Natural killer cell (primary cell): ENCODE measurements at regions not wholly inside any gene's neighbourhood (a gene's known extent, or its start where the extent isn't known, plus 50 kb on each side); places are given as distances from the start of the nearest gene placed in this dataset.

Experiments used
- ATAC-seq, 3 donors: fragments of 150-1000 bp in 2 of 3; fragments of 200-7000 bp in 1 of 3; cut with Tn5 transposase; 1 replicate in 1 of 3; 2 replicates in 2 of 3; pipeline ENCODE4 v1.10.0; 2021; ENCODE audit warnings: mild to moderate bottlenecking in 2 of 3, moderate library complexity in 2 of 3
- DNase-seq, 2 donors: peaks; one replicate each; pipeline versions ENCODE4 v3.0.0 to v3.0.0-alpha.2; 2013 to 2021; ENCODE audit warnings: mixed read lengths in 1 of 2
- H3K27ac ChIP-seq: one replicate; pipeline ENCODE4 v1.5.1; 2013; ENCODE audit warnings: mild to moderate bottlenecking, low read length
- H3K27me3 ChIP-seq: one replicate; pipeline ENCODE4 v1.6.1; 2013; ENCODE audit warnings: low read length; ENCODE audit not compliant: control insufficient read depth, insufficient read depth
- H3K36me3 ChIP-seq: one replicate; pipeline ENCODE4 v1.6.1; 2013; ENCODE audit warnings: low read length; ENCODE audit not compliant: control insufficient read depth, insufficient read depth
- H3K4me1 ChIP-seq: one replicate; pipeline ENCODE4 v1.6.1; 2013; ENCODE audit warnings: low read length; ENCODE audit not compliant: control insufficient read depth, insufficient read depth
- H3K4me3 ChIP-seq: one replicate; pipeline ENCODE4 v1.5.1; 2013; ENCODE audit warnings: low read length
- H3K9me3 ChIP-seq: one replicate; pipeline ENCODE4 v1.6.1; 2013; ENCODE audit warnings: low read length; ENCODE audit not compliant: control insufficient read depth, insufficient read depth
- H3K27ac Mint-ChIP-seq, 2 donors: one replicate each; pipeline ENCODE4 v1.8.0; 2022; ENCODE audit warnings: mild to moderate bottlenecking in 2 of 2, mixed read lengths in 2 of 2, moderate library complexity in 1 of 2
- H3K27me3 Mint-ChIP-seq, 2 donors: one replicate each; pipeline ENCODE4 v1.8.0; 2022; ENCODE audit warnings: low read depth in 2 of 2, mixed read lengths in 2 of 2
- H3K36me3 Mint-ChIP-seq: one replicate; pipeline ENCODE4 v1.8.0; 2022; ENCODE audit warnings: mixed read lengths
- H3K4me1 Mint-ChIP-seq, 2 donors: one replicate each; pipeline ENCODE4 v1.8.0; 2022; ENCODE audit warnings: mixed read lengths in 2 of 2
- H3K4me3 Mint-ChIP-seq: one replicate; pipeline ENCODE4 v1.8.0; 2022; ENCODE audit warnings: mild to moderate bottlenecking, moderate library complexity, mixed read lengths
- H3K9me3 Mint-ChIP-seq, 2 donors: one replicate each; pipeline ENCODE4 v1.8.0; 2022; ENCODE audit warnings: mixed read lengths in 2 of 2
- WGBS: methylation state at CpG from one replicate; pipeline ENCODE4 v1.1.7; 2013; ENCODE audit warnings: missing lambda C conversion rate; ENCODE audit not compliant: insufficient coverage; 5-methylcytosine and 5-hydroxymethylcytosine counted together
- intact Hi-C: fragments of 100-400 bp; cut with micrococcal nuclease; formaldehyde crosslinking; loops from one replicate; pipeline ENCODE4 v1.14.2; 2022
- TF ChIP-seq, protein P1 (sequence below): fragments of 200-600 bp; IDR thresholded peaks from one replicate; pipeline ENCODE4 v1.8.0; 2022; ENCODE audit warnings: antibody characterized with exemption

DNA sequence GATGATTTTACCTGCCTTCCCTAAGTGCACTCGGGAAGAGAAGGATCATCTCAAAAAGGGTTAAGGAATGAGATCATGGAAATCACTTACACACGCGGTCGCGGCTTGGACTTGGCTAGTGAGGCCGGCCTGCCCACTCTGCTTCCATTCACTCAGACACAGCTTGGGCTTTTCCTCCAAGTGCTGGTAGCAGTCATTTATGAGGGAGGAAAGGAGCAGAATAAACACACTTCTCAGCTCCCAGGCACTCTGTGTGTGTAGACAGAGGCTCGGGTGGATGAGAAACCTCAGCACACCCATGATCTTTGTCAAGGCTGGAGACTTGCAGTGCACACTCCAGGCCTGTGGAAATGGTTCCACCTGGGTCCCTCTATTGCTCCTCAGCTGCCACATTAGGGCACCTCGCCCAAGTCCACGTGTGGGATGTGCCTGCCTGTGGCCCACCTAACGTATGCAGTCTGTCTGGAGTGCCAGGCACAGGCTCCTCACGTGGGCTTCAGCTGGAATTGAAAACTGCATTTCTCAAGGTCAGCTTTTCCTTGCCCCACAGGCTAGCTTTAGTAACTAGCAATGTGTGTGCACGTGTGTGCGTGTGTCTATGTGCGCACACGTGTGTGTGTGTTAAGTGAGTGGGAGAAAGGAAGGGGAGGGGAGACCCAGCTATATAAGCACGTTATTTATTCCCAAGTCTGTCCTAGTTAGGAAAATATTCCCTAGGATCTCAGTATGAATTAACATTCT, 288.4 kb downstream of the SOX11 start:
- peaks cover 2% of the 10 kb centered on the region for H3K9me3 ChIP-seq
- no peak for ATAC-seq
- 89% methylated on average over 14 of the region's 16 CpGs for WGBS

DNA sequence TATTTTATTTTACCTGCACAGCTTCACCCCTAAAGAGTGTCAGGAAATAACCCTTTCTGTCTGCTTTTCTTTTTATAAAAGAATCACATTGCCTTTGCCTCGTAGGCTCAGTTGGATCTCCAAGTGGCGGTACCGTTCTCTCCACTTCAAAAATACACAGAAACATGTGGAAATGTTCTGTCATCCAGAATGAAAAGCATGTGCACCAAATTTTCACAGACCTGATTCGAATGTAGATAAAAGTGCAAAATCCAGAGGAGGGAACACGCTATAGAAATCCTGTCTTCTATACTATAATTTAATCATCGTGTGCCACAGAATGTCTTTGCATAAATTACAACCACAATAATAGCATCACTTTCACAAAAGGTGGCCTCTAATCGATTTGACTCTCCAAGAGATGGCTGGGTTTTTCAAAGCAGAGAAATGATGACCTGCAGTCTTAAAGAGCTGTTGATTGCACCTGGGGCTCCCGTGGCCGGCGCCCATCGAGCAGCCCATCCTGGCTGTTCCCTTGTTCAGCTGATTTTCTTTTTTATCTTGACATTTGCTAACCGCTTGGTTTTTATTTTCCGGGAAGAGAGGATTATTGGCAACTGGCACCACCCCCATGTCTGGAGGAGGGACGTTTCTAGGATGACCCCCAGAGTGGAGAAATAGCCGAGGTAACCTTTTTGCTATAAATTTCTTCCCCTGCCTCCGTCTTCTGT, 290.2 kb downstream of the SOX11 start:
- 91% methylated on average over 16 of the region's 16 CpGs for WGBS
- H3K27me3 Mint-ChIP-seq = no peaks in the 10 kb centered on the region
- ATAC-seq = no peak
- H3K9me3 Mint-ChIP-seq = peaks cover 0 to 2% of the 10 kb centered on the region in 2 donors
- Histone ChIP-seq H3K4me3 (no peak overlapping the region), H3K4me1 (no peaks in the 10 kb centered on the region), H3K36me3 (no peaks in the 10 kb centered on the region), H3K9me3 (peaks cover 2% of the 10 kb centered on the region), H3K27ac (no peak overlapping the region), H3K27me3 (no peaks in the 10 kb centered on the region)
- intact Hi-C loops = no loop called here
- no peak for DNase-seq
- no peak overlapping the region for H3K27ac Mint-ChIP-seq
- H3K4me3 Mint-ChIP-seq = no peak overlapping the region
- no peaks in the 10 kb centered on the region for H3K36me3 Mint-ChIP-seq
- TF ChIP-seq, protein P1, sequence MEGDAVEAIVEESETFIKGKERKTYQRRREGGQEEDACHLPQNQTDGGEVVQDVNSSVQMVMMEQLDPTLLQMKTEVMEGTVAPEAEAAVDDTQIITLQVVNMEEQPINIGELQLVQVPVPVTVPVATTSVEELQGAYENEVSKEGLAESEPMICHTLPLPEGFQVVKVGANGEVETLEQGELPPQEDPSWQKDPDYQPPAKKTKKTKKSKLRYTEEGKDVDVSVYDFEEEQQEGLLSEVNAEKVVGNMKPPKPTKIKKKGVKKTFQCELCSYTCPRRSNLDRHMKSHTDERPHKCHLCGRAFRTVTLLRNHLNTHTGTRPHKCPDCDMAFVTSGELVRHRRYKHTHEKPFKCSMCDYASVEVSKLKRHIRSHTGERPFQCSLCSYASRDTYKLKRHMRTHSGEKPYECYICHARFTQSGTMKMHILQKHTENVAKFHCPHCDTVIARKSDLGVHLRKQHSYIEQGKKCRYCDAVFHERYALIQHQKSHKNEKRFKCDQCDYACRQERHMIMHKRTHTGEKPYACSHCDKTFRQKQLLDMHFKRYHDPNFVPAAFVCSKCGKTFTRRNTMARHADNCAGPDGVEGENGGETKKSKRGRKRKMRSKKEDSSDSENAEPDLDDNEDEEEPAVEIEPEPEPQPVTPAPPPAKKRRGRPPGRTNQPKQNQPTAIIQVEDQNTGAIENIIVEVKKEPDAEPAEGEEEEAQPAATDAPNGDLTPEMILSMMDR = no peak
- no peaks in the 10 kb centered on the region for H3K4me1 Mint-ChIP-seq

More for the DNA sequence above, 288.4 kb downstream of the SOX11 start:
- intact Hi-C loops = no loop called here
- Mint-ChIP-seq H3K27ac (no peak overlapping the region), H3K4me1 (no peaks in the 10 kb centered on the region), H3K4me3 (no peak overlapping the region), H3K27me3 (no peaks in the 10 kb centered on the region), H3K9me3 (no peaks in the 10 kb centered on the region), H3K36me3 (no peaks in the 10 kb centered on the region)
- DNase-seq = no peak
- Histone ChIP-seq H3K4me3 (no peak overlapping the region), H3K4me1 (no peaks in the 10 kb centered on the region), H3K36me3 (no peaks in the 10 kb centered on the region), H3K27me3 (no peaks in the 10 kb centered on the region), H3K27ac (no peak overlapping the region)
- TF ChIP-seq, protein P1 = no peak

DNA sequence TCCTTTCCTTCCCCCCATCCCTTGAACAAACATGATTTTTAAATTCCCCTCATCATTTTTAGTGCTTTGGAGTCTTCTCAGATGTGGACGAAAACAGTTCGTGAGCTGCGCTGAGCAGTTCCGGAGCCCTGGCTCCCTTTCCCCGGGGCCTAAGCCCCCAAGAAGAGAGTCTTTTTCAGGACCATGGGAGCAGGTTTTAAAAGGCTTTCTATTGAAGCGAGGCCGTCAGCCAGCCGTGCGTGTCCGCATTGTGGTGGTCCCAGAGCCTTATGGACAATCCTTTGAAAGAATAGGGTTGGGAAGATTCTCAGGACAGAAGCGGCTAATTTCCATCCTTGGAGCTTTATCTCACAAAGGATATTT, 290.7 kb downstream of the SOX11 start:
- intact Hi-C loops = no loop called here
- Mint-ChIP-seq H3K9me3 (peaks cover 0 to 2% of the 10 kb centered on the region in 2 donors), H3K4me1 (no peaks in the 10 kb centered on the region), H3K27ac (no peak overlapping the region), H3K27me3 (no peaks in the 10 kb centered on the region), H3K4me3 (no peak overlapping the region), H3K36me3 (no peaks in the 10 kb centered on the region)
- no peak overlapping the region for H3K4me3 ChIP-seq
- H3K36me3 ChIP-seq = no peaks in the 10 kb centered on the region
- H3K27me3 ChIP-seq = no peaks in the 10 kb centered on the region
- no peaks in the 10 kb centered on the region for H3K4me1 ChIP-seq
- H3K9me3 ChIP-seq = no peaks in the 10 kb centered on the region
- DNase-seq = no peak
- 94% methylated on average over 11 of the region's 11 CpGs for WGBS
- TF ChIP-seq, protein P1 = no peak
- no peak overlapping the region for H3K27ac ChIP-seq
- no peak for ATAC-seq
